ENCODE measurements at regions not wholly inside any gene's neighbourhood (a gene's known extent, or its start where the extent isn't known, plus 50 kb on each side); places are given as distances from the start of the nearest gene placed in this dataset.

- no peak for TF ChIP-seq POLR2A (IDR thresholded peaks at IDR 0.05; ENCODE audit: low read depth, low read length)
- no peak for TF ChIP-seq ZZZ3 (IDR thresholded peaks at IDR 0.05; ENCODE audit: control insufficient read depth, insufficient read length, low read depth)
- TF ChIP-seq ESRRA (IDR thresholded peaks at IDR 0.05; ENCODE audit: low read length), result no peak
- no peak for TF ChIP-seq CHD4 (IDR thresholded peaks at IDR 0.05)
- no peak for TF ChIP-seq CTCF (IDR thresholded peaks at IDR 0.05 in 2 of 3, conservative IDR thresholded peaks at IDR 0.05 in 1 of 3; ENCODE audit: control insufficient read depth in 2 of 3, extremely low read depth in 1 of 3, insufficient read depth in 1 of 3, low read depth in 3 of 3, low read length in 3 of 3)
- TF ChIP-seq NFIC (IDR thresholded peaks at IDR 0.05; ENCODE audit: low read depth, low read length), result no peak
- TF ChIP-seq CUX1 (IDR thresholded peaks at IDR 0.05; ENCODE audit: insufficient replicate concordance, low read depth, low read length), result no peak
- no peak for TF ChIP-seq ZNF207 (IDR thresholded peaks at IDR 0.05; ENCODE audit: borderline replicate concordance)
- no peak for TF ChIP-seq EED (IDR thresholded peaks at IDR 0.05; ENCODE audit: low read depth)
- TF ChIP-seq CEBPB (IDR thresholded peaks at IDR 0.05; ENCODE audit: borderline replicate concordance in 1 of 2, low read depth in 2 of 2, low read length in 2 of 2), result no peak
Observed at GRCh38 chr1:10942542-10942912, 69.9 kb upstream of the TARDBP start.

Data from GM12878 (cell line).